ENCODE measurements at regions not wholly inside any gene's neighbourhood (a gene's known extent, or its start where the extent isn't known, plus 50 kb on each side); places are given as distances from the start of the nearest gene placed in this dataset.

DNA sequence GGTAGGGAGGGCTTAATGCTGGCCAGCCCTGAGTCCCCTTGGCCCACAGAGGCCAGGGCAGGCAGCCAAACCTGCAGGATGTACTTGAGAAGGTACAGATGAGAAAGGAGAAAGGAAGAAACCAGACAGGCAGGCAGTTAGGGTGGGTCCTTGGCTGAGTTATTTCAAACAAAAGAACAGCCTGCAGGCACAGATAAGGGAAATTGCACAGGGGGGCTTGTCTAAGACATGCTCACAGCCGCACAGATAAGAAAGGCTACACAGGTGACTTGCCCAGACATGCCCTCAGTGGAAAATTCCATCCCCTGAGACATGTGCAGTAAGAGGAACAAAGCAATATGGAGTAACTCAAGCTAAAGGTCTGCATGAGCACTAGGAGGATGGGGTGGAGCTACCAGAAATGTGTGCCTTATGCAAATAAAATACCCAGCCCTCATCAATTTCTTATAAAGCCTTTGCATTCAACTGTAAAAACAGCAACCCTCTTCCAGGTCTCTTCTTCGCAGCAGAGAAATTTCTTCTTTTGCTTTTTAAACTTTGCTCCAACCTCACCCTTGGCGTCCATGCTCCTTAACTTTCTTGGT, 158.2 kb upstream of the RGS6 start:
- TF ChIP-seq, protein P1, sequence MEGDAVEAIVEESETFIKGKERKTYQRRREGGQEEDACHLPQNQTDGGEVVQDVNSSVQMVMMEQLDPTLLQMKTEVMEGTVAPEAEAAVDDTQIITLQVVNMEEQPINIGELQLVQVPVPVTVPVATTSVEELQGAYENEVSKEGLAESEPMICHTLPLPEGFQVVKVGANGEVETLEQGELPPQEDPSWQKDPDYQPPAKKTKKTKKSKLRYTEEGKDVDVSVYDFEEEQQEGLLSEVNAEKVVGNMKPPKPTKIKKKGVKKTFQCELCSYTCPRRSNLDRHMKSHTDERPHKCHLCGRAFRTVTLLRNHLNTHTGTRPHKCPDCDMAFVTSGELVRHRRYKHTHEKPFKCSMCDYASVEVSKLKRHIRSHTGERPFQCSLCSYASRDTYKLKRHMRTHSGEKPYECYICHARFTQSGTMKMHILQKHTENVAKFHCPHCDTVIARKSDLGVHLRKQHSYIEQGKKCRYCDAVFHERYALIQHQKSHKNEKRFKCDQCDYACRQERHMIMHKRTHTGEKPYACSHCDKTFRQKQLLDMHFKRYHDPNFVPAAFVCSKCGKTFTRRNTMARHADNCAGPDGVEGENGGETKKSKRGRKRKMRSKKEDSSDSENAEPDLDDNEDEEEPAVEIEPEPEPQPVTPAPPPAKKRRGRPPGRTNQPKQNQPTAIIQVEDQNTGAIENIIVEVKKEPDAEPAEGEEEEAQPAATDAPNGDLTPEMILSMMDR (IDR thresholded peaks at IDR 0.05): no peak
- TF ChIP-seq EP300 (IDR thresholded peaks at IDR 0.05; ENCODE audit: low read depth): no peak
- no peak for TF ChIP-seq POLR2AphosphoS5 (IDR thresholded peaks at IDR 0.05)
- TF ChIP-seq POLR2A (IDR thresholded peaks at IDR 0.05): no peak
- in situ Hi-C loops (cut with MboI; ENCODE audit: low pct_ligation_motif_present in 1 of 4, low pct_unique_long_range_greater_than_20kb in 1 of 4, low sequenced_read_pairs in 3 of 4): loop anchor here in 1 of 4 donors (25.0 kb wide), 1 partner anchor 637 kb away; no protein-coding TSS in a partner anchor

DNA sequence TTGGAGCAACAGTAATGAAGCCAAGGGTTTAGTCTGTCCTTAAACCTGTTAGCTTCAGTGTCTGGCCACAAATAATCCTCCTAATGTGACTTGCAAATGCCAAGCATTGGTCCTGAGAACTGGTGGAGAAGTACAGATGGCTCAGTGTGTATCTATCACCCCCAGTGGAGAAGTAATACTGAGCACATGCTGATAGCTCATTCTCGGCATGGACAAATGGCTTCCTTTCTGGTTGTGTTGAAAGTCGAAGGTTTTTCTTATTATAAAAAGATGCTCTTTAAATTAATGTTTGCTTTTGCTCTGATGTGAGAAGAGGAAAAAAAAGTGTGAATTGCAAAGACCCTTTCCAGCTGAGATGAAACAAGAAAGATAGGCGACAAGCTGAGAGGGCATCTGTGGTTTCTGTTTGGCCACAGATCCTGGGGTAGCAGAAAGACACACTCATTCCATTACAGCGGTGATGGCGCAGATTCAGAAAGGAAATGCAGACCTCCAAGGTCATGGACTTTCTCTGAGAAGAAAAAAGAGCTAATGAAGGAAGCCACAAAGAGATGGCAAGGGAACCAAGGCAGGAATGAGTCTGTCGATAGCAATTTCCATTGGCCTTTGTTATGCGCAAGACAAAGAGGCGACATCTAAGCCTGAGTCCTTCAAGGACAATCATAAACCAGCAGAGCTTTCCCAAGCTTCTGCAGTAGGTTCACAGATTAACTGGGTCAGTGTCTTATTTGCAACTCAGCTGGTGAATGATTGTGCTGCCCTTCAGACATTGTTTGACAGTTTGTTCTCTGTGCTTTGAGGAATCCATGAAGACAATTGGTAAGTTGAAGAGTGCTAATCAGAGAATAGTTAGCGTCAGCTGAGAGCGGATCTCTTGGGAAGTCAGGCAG, 155.5 kb upstream of the RGS6 start:
- Histone ChIP-seq H3K9me3 (no peaks in the 10 kb centered on the region), H3K4me3 (no peak overlapping the region), H3K36me3 (no peaks in the 10 kb centered on the region), H3K4me1 (peaks cover 0 to 12% (median 3%) of the 10 kb centered on the region in 4 donors), H3K27me3 (no peaks in the 10 kb centered on the region), H3K27ac (no peak overlapping the region)
- DNase-seq: no peak
- TF ChIP-seq POLR2AphosphoS5 (IDR thresholded peaks at IDR 0.05) (no peak), POLR2A (IDR thresholded peaks at IDR 0.05) (no peak), EP300 (IDR thresholded peaks at IDR 0.05; ENCODE audit: low read depth) (no peak)
- TF ChIP-seq, protein P1 (IDR thresholded peaks at IDR 0.05): no peak
- in situ Hi-C loops (cut with MboI; ENCODE audit: low pct_ligation_motif_present in 1 of 4, low pct_unique_long_range_greater_than_20kb in 1 of 4, low sequenced_read_pairs in 3 of 4) (no loop called here), intact Hi-C loops (cut with DNase I; ENCODE audit: low total_unique reads) (no loop called here)
- WGBS, 2 donors (ENCODE audit: low coverage in 1 of 2): 54 to 74% methylated on average over 5 to 10 of the region's 10 CpGs

More for the DNA sequence above, 158.2 kb upstream of the RGS6 start:
- Histone ChIP-seq H3K4me1 (no peaks in the 10 kb centered on the region), H3K9me3 (no peaks in the 10 kb centered on the region), H3K27me3 (no peaks in the 10 kb centered on the region), H3K36me3 (no peaks in the 10 kb centered on the region), H3K27ac (no peak overlapping the region), H3K4me3 (no peak overlapping the region)
- no peak for DNase-seq
- intact Hi-C loops (cut with DNase I; ENCODE audit: low total_unique reads): no loop called here
- 83 to 84% methylated on average over 3 of the region's 3 CpGs for WGBS, 2 donors (ENCODE audit: low coverage in 1 of 2)

DNA sequence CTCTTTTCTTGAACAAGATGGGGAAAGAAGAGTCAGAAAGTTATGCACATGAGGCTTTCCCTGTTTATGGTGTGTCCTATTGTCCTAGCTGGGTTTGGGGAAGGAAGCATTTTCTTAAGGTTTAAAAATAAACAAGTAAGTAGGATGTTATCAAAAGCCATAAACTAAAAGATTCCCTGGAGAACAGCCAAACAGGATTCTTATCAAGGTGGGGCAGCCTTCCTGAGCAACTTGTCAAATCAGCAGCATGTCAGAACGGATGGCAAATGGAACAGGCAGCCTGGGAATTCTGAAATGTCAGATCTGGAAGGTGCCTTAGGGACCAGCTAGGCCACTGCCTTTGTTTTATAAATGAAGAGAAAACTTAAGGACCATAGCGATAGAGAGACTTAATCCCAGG, 152.2 kb upstream of the RGS6 start:
- H3K4me3 ChIP-seq: no peak overlapping the region
- no peaks in the 10 kb centered on the region for H3K36me3 ChIP-seq
- intact Hi-C loops (cut with DNase I; ENCODE audit: low total_unique reads): no loop called here
- no peaks in the 10 kb centered on the region for H3K9me3 ChIP-seq
- WGBS, 2 donors (ENCODE audit: low coverage in 1 of 2): 50 to 53% methylated on average over 1 to 2 of the region's 2 CpGs
- DNase-seq: no peak
- H3K4me1 ChIP-seq: peaks cover 0 to 12% (median 3%) of the 10 kb centered on the region in 4 donors
- no peak for TF ChIP-seq EP300 (IDR thresholded peaks at IDR 0.05; ENCODE audit: low read depth)
- TF ChIP-seq, protein P1 (IDR thresholded peaks at IDR 0.05): no peak
- TF ChIP-seq POLR2A (IDR thresholded peaks at IDR 0.05): no peak
- H3K27me3 ChIP-seq: no peaks in the 10 kb centered on the region
- in situ Hi-C loops (cut with MboI; ENCODE audit: low pct_ligation_motif_present in 1 of 4, low pct_unique_long_range_greater_than_20kb in 1 of 4, low sequenced_read_pairs in 3 of 4): no loop called here
- H3K27ac ChIP-seq: no peak overlapping the region

DNA sequence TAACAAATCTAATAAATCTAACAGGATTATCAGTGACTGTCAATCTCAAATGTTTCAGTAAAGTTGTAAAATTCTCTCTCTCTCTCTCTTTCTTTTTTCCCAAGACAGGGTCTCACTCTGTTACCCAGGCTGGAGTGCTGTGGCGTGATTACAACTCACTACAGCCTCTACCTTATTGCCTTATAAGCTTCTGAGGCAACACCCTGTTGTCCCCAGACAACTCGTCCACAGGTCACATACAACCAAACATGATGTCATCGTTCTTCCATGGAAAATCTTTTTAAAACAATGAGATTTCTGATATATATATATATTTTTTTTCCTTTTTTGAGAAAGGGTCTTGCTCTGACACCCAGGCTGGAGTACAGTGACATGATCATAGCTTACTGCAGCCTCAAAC, 151.4 kb upstream of the RGS6 start:
- Histone ChIP-seq H3K36me3 (no peaks in the 10 kb centered on the region), H3K4me3 (no peak overlapping the region), H3K4me1 (peaks cover 0 to 12% (median 3%) of the 10 kb centered on the region in 4 donors), H3K27ac (no peak overlapping the region), H3K9me3 (no peaks in the 10 kb centered on the region), H3K27me3 (no peaks in the 10 kb centered on the region)
- 54 to 72% methylated on average over 3 of the region's 3 CpGs for WGBS, 2 donors (ENCODE audit: low coverage in 1 of 2)
- intact Hi-C loops (cut with DNase I; ENCODE audit: low total_unique reads): no loop called here
- TF ChIP-seq, protein P1 (IDR thresholded peaks at IDR 0.05): no peak
- TF ChIP-seq POLR2AphosphoS5 (IDR thresholded peaks at IDR 0.05) (no peak), POLR2A (IDR thresholded peaks at IDR 0.05) (no peak)
- DNase-seq: no peak
- in situ Hi-C loops (cut with MboI; ENCODE audit: low pct_ligation_motif_present in 1 of 4, low pct_unique_long_range_greater_than_20kb in 1 of 4, low sequenced_read_pairs in 3 of 4): no loop called here

All from transverse colon (tissue), 4 donors.